GM23248 (cell line): ENCODE measurements at regions not wholly inside any gene's neighbourhood (a gene's known extent, or its start where the extent isn't known, plus 50 kb on each side); places are given as distances from the start of the nearest gene placed in this dataset.

Experiments
- DNase-seq: peaks from one replicate; pipeline ENCODE4 v3.0.0-alpha.2; 2015
- H2AFZ ChIP-seq: fragments of 200-600 bp; sonication (generic); 2 replicates; pipeline ENCODE4 v1.6.1; 2016; ENCODE audit warnings: antibody characterized with exemption
- H3F3A ChIP-seq: fragments of 200-600 bp; sonication (generic); 2 replicates; pipeline ENCODE4 v1.6.1; 2016; ENCODE audit warnings: mild to moderate bottlenecking, antibody characterized with exemption, mixed run types; ENCODE audit not compliant: insufficient read depth
- H3K27ac ChIP-seq: fragments of 200-600 bp; sonication (generic); 2 replicates; pipeline ENCODE4 v1.5.1; 2016; ENCODE audit warnings: mild to moderate bottlenecking
- H3K27me3 ChIP-seq: fragments of 200-600 bp; sonication (generic); replicated peaks from 2 replicates; pipeline ENCODE4 v1.6.1; 2016; ENCODE audit warnings: mild to moderate bottlenecking; ENCODE audit not compliant: insufficient read depth
- H3K36me3 ChIP-seq: fragments of 200-600 bp; sonication (generic); 2 replicates; pipeline ENCODE4 v1.6.1; 2016; ENCODE audit warnings: low read depth, mild to moderate bottlenecking
- H3K4me1 ChIP-seq: fragments of 200-600 bp; sonication (generic); 2 replicates; pipeline ENCODE4 v1.6.1; 2016; ENCODE audit warnings: mild to moderate bottlenecking; ENCODE audit not compliant: insufficient read depth
- H3K4me2 ChIP-seq: fragments of 200-600 bp; sonication (generic); one replicate; pipeline ENCODE4 v1.6.1; 2016; ENCODE audit warnings: mild to moderate bottlenecking; ENCODE audit not compliant: unreplicated experiment
- H3K4me3 ChIP-seq: fragments of 200-600 bp; sonication (generic); 2 replicates; pipeline ENCODE4 v1.5.1; 2016; ENCODE audit warnings: mild to moderate bottlenecking
- H3K79me2 ChIP-seq: fragments of 200-600 bp; sonication (generic); 2 replicates; pipeline ENCODE4 v1.6.1; 2016; ENCODE audit warnings: mild to moderate bottlenecking; ENCODE audit not compliant: insufficient read depth
- H3K9ac ChIP-seq: fragments of 200-600 bp; sonication (generic); 2 replicates; pipeline ENCODE4 v1.6.1; 2016; ENCODE audit warnings: mild to moderate bottlenecking
- H3K9me2 ChIP-seq: fragments of 200-600 bp; sonication (generic); 2 replicates; pipeline ENCODE4 v1.6.1; 2016; ENCODE audit warnings: mixed run types, mild to moderate bottlenecking, moderate library complexity; ENCODE audit not compliant: insufficient read depth
- H3K9me3 ChIP-seq: fragments of 200-600 bp; sonication (generic); one replicate; pipeline ENCODE4 v1.6.1; 2017; ENCODE audit warnings: low read depth
- H4K20me1 ChIP-seq: fragments of 200-600 bp; sonication (generic); 2 replicates; pipeline ENCODE4 v1.6.0; 2016; ENCODE audit not compliant: insufficient read depth
- EZH2 ChIP-seq: fragments of 200-600 bp; sonication (generic); IDR thresholded peaks from 2 replicates; pipeline ENCODE4 v1.6.1; 2018; ENCODE audit warnings: antibody characterized with exemption, mild to moderate bottlenecking; ENCODE audit not compliant: insufficient read depth, poor library complexity, severe bottlenecking
- EZH2phosphoT487 ChIP-seq: fragments of 200-600 bp; sonication (generic); IDR thresholded peaks from 2 replicates; pipeline ENCODE4 v1.6.1; 2018; ENCODE audit warnings: antibody characterized with exemption, moderate library complexity, mild to moderate bottlenecking, low read depth; ENCODE audit not compliant: insufficient read depth
- WGBS, 2 experiments: methylation state at CpG; one replicate each; pipeline ENCODE4 v1.1.6; 2015 to 2017; ENCODE audit warnings: low lambda C conversion rate in 2 of 2, low coverage in 1 of 2; ENCODE audit errors: missing lambda C conversion rate in 2 of 2; 5-methylcytosine and 5-hydroxymethylcytosine counted together
- in situ Hi-C: fragments of 300-500 bp; cut with MboI; formaldehyde crosslinking; loops from 2 replicates; pipeline ENCODE4 v1.15.0; 2020

- no peaks in the 10 kb centered on the region for H3K9me2 ChIP-seq
- no peaks in the 10 kb centered on the region for H3K4me1 ChIP-seq
- H3K27me3 ChIP-seq, result no peaks in the 10 kb centered on the region
- no peak overlapping the region for H2AFZ ChIP-seq
- H3K27ac ChIP-seq, result no peak overlapping the region
- no peaks in the 10 kb centered on the region for H3K79me2 ChIP-seq
- no peak overlapping the region for H3K4me3 ChIP-seq
- TF ChIP-seq EZH2phosphoT487 (no peak), EZH2 (no peak)
- no peaks in the 10 kb centered on the region for H3K36me3 ChIP-seq
- H3F3A ChIP-seq, result no peaks in the 10 kb centered on the region
- DNase-seq, result no peak
- no peak overlapping the region for H3K9ac ChIP-seq
- in situ Hi-C loops, result no loop called here
- H3K9me3 ChIP-seq, result no peaks in the 10 kb centered on the region
- 46% methylated on average over 11 of the region's 11 CpGs for WGBS, 2 experiments
- H4K20me1 ChIP-seq, result no peaks in the 10 kb centered on the region
- H3K4me2 ChIP-seq, result no peak overlapping the region
Measured at GRCh38 chr10:131588704-131589220, 277.2 kb upstream of the TCERG1L start.

- H3K36me3 ChIP-seq, result no peaks in the 10 kb centered on the region
- 8 to 11% methylated on average over 1 of the region's 1 CpG for WGBS, 2 experiments
- no peak overlapping the region for H3K9ac ChIP-seq
- H4K20me1 ChIP-seq, result no peaks in the 10 kb centered on the region
- H3K27me3 ChIP-seq, result no peaks in the 10 kb centered on the region
- no peak for DNase-seq
- in situ Hi-C loops, result no loop called here
- no peaks in the 10 kb centered on the region for H3K9me2 ChIP-seq
- H3K27ac ChIP-seq, result no peak overlapping the region
- no peak overlapping the region for H2AFZ ChIP-seq
- H3K4me1 ChIP-seq, result no peaks in the 10 kb centered on the region
- no peak overlapping the region for H3K4me3 ChIP-seq
- no peaks in the 10 kb centered on the region for H3K79me2 ChIP-seq
- no peaks in the 10 kb centered on the region for H3F3A ChIP-seq
- no peak overlapping the region for H3K4me2 ChIP-seq
- no peaks in the 10 kb centered on the region for H3K9me3 ChIP-seq
- no peak for TF ChIP-seq EZH2
- no peak for TF ChIP-seq EZH2phosphoT487
Measured at GRCh38 chr10:131590567-131590966, 279.0 kb upstream of the TCERG1L start.

- in situ Hi-C loops, result no loop called here
- Histone ChIP-seq H2AFZ (no peak overlapping the region), H3K79me2 (no peaks in the 10 kb centered on the region), H3K9me3 (no peaks in the 10 kb centered on the region), H3K9ac (no peak overlapping the region), H3K27me3 (no peaks in the 10 kb centered on the region), H3K4me2 (no peak overlapping the region), H4K20me1 (no peaks in the 10 kb centered on the region), H3K4me3 (no peak overlapping the region), H3F3A (no peaks in the 10 kb centered on the region), H3K27ac (no peak overlapping the region), H3K4me1 (no peaks in the 10 kb centered on the region), H3K36me3 (no peaks in the 10 kb centered on the region), H3K9me2 (no peaks in the 10 kb centered on the region)
- no peak for TF ChIP-seq EZH2
- no peak for DNase-seq
Measured at GRCh38 chr10:131591936-131592335, 280.4 kb upstream of the TCERG1L start.

- WGBS, 2 experiments, result 32 to 35% methylated on average over 12 of the region's 12 CpGs
Measured at GRCh38 chr10:131609176-131609575, 291.6 kb upstream of the PPP2R2D start.

GRCh38 chr10:131615150-131615549 is 285.7 kb upstream of the PPP2R2D start:
- TF ChIP-seq EZH2phosphoT487 (no peak), EZH2 (no peak)
- Histone ChIP-seq H4K20me1 (no peaks in the 10 kb centered on the region), H3K27ac (no peak overlapping the region), H3K9me3 (no peaks in the 10 kb centered on the region), H3K27me3 (no peaks in the 10 kb centered on the region), H3K4me2 (no peak overlapping the region), H3K4me3 (no peak overlapping the region), H3F3A (no peaks in the 10 kb centered on the region), H3K79me2 (no peaks in the 10 kb centered on the region), H3K36me3 (no peaks in the 10 kb centered on the region), H3K9me2 (no peaks in the 10 kb centered on the region), H3K9ac (no peak overlapping the region), H3K4me1 (no peaks in the 10 kb centered on the region), H2AFZ (no peak overlapping the region)
- WGBS, 2 experiments, result 50 to 59% methylated on average over 2 of the region's 2 CpGs
- in situ Hi-C loops, result no loop called here
- DNase-seq, result no peak

More at GRCh38 chr10:131609176-131609575, 291.6 kb upstream of the PPP2R2D start:
- Histone ChIP-seq H3F3A (no peaks in the 10 kb centered on the region), H3K4me3 (no peak overlapping the region), H3K36me3 (no peaks in the 10 kb centered on the region), H3K27ac (no peak overlapping the region), H3K4me1 (no peaks in the 10 kb centered on the region), H3K9ac (no peak overlapping the region), H3K79me2 (no peaks in the 10 kb centered on the region), H4K20me1 (no peaks in the 10 kb centered on the region), H2AFZ (no peak overlapping the region), H3K9me2 (no peaks in the 10 kb centered on the region), H3K9me3 (no peaks in the 10 kb centered on the region), H3K27me3 (no peaks in the 10 kb centered on the region), H3K4me2 (no peak overlapping the region)
- DNase-seq, result no peak
- TF ChIP-seq EZH2phosphoT487, result no peak
- TF ChIP-seq EZH2, result no peak
- in situ Hi-C loops, result no loop called here
